ENCODE measurements at regions not wholly inside any gene's neighbourhood (a gene's known extent, or its start where the extent isn't known, plus 50 kb on each side); places are given as distances from the start of the nearest gene placed in this dataset.
A peak's percentile ranks its signal among the peaks of the same experiment; 100 is the strongest.

DNA sequence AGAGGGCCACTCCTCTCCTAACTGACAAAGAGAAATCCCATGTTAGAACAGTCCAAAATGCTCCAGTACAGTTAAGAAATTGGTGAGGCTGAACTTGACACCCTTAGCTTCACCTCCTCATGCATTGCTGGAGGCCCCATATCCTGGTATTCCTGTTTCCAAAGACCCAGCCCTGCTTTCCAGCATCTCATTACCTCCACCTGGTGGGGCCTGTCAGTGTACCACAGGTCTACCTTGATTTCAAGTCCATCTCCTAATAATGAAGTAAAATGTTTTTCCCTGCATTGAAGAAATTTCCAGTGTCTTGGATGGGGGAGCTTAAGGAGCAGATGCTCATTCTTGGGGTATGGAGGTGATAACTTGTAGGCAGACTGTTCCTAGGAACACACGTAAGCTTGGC, 70.6 kb upstream of the S1PR3 start:
- Histone ChIP-seq H3K9me3 (ENCODE audit: control insufficient read depth, insufficient read depth, low read length) (peaks cover 15% of the 10 kb centered on the region), H3K36me3 (ENCODE audit: control insufficient read depth, insufficient read depth, low read length) (no peaks in the 10 kb centered on the region), H3K27me3 (ENCODE audit: control insufficient read depth, insufficient read depth, low read length) (no peaks in the 10 kb centered on the region), H3K27ac (ENCODE audit: low read length) (no peak overlapping the region), H3K4me1 (ENCODE audit: control insufficient read depth, insufficient read depth, low read length) (peaks cover 22% of the 10 kb centered on the region), H3K4me3 (ENCODE audit: low read length) (no peak overlapping the region)
- intact Hi-C loops (cut with micrococcal nuclease) = no loop called here
- TF ChIP-seq, protein P1, sequence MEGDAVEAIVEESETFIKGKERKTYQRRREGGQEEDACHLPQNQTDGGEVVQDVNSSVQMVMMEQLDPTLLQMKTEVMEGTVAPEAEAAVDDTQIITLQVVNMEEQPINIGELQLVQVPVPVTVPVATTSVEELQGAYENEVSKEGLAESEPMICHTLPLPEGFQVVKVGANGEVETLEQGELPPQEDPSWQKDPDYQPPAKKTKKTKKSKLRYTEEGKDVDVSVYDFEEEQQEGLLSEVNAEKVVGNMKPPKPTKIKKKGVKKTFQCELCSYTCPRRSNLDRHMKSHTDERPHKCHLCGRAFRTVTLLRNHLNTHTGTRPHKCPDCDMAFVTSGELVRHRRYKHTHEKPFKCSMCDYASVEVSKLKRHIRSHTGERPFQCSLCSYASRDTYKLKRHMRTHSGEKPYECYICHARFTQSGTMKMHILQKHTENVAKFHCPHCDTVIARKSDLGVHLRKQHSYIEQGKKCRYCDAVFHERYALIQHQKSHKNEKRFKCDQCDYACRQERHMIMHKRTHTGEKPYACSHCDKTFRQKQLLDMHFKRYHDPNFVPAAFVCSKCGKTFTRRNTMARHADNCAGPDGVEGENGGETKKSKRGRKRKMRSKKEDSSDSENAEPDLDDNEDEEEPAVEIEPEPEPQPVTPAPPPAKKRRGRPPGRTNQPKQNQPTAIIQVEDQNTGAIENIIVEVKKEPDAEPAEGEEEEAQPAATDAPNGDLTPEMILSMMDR (IDR thresholded peaks at IDR 0.05) = no peak
- H3K9me3 Mint-ChIP-seq = peaks cover 0 to 5% of the 10 kb centered on the region in 2 donors
- H3K27ac Mint-ChIP-seq = no peak overlapping the region
- no peak for DNase-seq
- no peaks in the 10 kb centered on the region for H3K36me3 Mint-ChIP-seq
- H3K27me3 Mint-ChIP-seq (ENCODE audit: low read depth in 2 of 2) = peaks cover 7 to 12% of the 10 kb centered on the region in 2 donors
- H3K4me1 Mint-ChIP-seq = peaks cover 30 to 38% of the 10 kb centered on the region in 2 donors
- 96% methylated on average over 1 of the region's 1 CpG for WGBS (ENCODE audit: insufficient coverage)
- H3K4me3 Mint-ChIP-seq = no peak overlapping the region
- no peak for ATAC-seq

DNA sequence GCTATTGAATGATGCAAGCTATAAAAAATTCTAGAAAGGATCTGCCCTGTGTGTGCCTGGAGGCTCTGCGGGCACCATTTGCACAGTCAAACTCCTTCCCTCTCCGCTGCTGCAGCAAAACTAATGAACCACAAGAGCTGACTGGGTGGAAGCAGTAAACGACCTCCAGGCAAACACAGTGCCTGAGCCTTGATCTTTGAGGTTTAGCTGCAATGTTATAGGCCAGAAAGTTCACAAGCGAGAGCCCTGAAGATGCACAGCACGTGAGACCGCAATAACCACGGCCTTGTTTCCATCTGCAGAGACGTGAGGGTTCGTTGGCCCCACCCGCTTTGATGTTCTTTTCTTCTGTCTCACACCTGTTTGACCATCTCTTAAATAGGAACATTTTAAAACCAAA, 69.2 kb upstream of the S1PR3 start:
- peak overlapping the region in 1 of 2 donors; percentile 3 for H3K27ac Mint-ChIP-seq
- Histone ChIP-seq H3K4me3 (ENCODE audit: low read length) (no peak overlapping the region), H3K27ac (ENCODE audit: low read length) (no peak overlapping the region), H3K36me3 (ENCODE audit: control insufficient read depth, insufficient read depth, low read length) (no peaks in the 10 kb centered on the region), H3K4me1 (ENCODE audit: control insufficient read depth, insufficient read depth, low read length) (peaks cover 25% of the 10 kb centered on the region), H3K27me3 (ENCODE audit: control insufficient read depth, insufficient read depth, low read length) (no peaks in the 10 kb centered on the region), H3K9me3 (ENCODE audit: control insufficient read depth, insufficient read depth, low read length) (peaks cover 15% of the 10 kb centered on the region)
- H3K4me1 Mint-ChIP-seq = peaks cover 30 to 38% of the 10 kb centered on the region in 2 donors
- intact Hi-C loops (cut with micrococcal nuclease) = no loop called here
- no peaks in the 10 kb centered on the region for H3K36me3 Mint-ChIP-seq
- peak in 1 of 2 donors; percentile 82 for DNase-seq
- peak overlapping the region; percentile 8 for H3K4me3 Mint-ChIP-seq
- TF ChIP-seq, protein P1 (IDR thresholded peaks at IDR 0.05) = no peak
- ATAC-seq = peak; percentile 12 to 72 (median 38)
- H3K27me3 Mint-ChIP-seq (ENCODE audit: low read depth in 2 of 2) = peaks cover 10 to 17% of the 10 kb centered on the region in 2 donors
- WGBS (ENCODE audit: insufficient coverage) = 7% methylated on average over 10 of the region's 10 CpGs
- H3K9me3 Mint-ChIP-seq = peaks cover 0 to 5% of the 10 kb centered on the region in 2 donors

DNA sequence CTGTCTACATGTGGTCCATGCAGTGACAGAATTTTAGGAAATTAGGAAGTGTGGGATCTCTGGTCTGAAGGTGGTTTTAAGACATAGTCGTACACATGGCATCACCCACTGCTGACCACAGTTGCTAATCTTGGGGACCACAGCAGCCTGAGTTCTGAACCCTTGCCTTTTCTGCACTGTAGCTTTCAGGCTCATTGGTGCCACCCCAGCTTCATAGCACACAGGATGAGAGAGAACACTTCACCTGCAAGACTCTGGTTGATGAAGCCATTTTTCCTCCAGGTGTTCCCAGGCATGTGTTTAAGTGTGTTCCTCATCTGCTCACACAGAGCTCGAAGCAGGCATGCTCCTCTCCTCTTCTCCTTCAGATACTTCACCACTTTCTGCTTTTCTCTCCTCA, 68.2 kb upstream of the S1PR3 start:
- peak in 1 of 2 donors; percentile 14 for DNase-seq

More for the DNA sequence above, 68.2 kb upstream of the S1PR3 start:
- H3K27ac Mint-ChIP-seq = peak overlapping the region in 1 of 2 donors; percentile 81
- Histone ChIP-seq H3K36me3 (ENCODE audit: control insufficient read depth, insufficient read depth, low read length) (no peaks in the 10 kb centered on the region), H3K4me1 (ENCODE audit: control insufficient read depth, insufficient read depth, low read length) (peaks cover 28% of the 10 kb centered on the region), H3K9me3 (ENCODE audit: control insufficient read depth, insufficient read depth, low read length) (peaks cover 7% of the 10 kb centered on the region), H3K4me3 (ENCODE audit: low read length) (no peak overlapping the region), H3K27ac (ENCODE audit: low read length) (no peak overlapping the region), H3K27me3 (ENCODE audit: control insufficient read depth, insufficient read depth, low read length) (no peaks in the 10 kb centered on the region)
- intact Hi-C loops (cut with micrococcal nuclease) = no loop called here
- 48% methylated on average over 2 of the region's 2 CpGs for WGBS (ENCODE audit: insufficient coverage)
- no peaks in the 10 kb centered on the region for H3K36me3 Mint-ChIP-seq
- peak overlapping the region; percentile 8 for H3K4me3 Mint-ChIP-seq
- H3K4me1 Mint-ChIP-seq = peaks cover 30 to 38% of the 10 kb centered on the region in 2 donors
- TF ChIP-seq, protein P1 (IDR thresholded peaks at IDR 0.05) = no peak
- peaks cover 10 to 17% of the 10 kb centered on the region in 2 donors for H3K27me3 Mint-ChIP-seq (ENCODE audit: low read depth in 2 of 2)
- H3K9me3 Mint-ChIP-seq = peaks cover 0 to 8% of the 10 kb centered on the region in 2 donors
- no peak for ATAC-seq
